GM21786 (cell line): ENCODE measurements at regions not wholly inside any gene's neighbourhood (a gene's known extent, or its start where the extent isn't known, plus 50 kb on each side); places are given as distances from the start of the nearest gene placed in this dataset.

Experiments used
- ATAC-seq: cut with Tn5 transposase; IDR thresholded peaks from one replicate; pipeline ENCODE4 v1.9.1; 2021; ENCODE audit not compliant: unreplicated experiment

- no peak for ATAC-seq
Observed at GRCh38 chr13:74217811-74218210, 83.6 kb upstream of the KLF12 start.

GRCh38 chr13:74215420-74215819, 81.2 kb upstream of the KLF12 start:
- no peak for ATAC-seq

GRCh38 chr13:74214321-74214720, 80.1 kb upstream of the KLF12 start:
- ATAC-seq = no peak

- no peak for ATAC-seq
Observed at GRCh38 chr13:74210693-74211393, 76.6 kb upstream of the KLF12 start.

GRCh38 chr13:74206855-74207254, 72.7 kb upstream of the KLF12 start:
- ATAC-seq = no peak

GRCh38 chr13:74206061-74206561, 71.9 kb upstream of the KLF12 start:
- no peak for ATAC-seq

- no peak for ATAC-seq
Observed at GRCh38 chr13:74205313-74205690, 71.1 kb upstream of the KLF12 start.

- ATAC-seq = no peak
Observed at GRCh38 chr13:74204602-74205312, 70.6 kb upstream of the KLF12 start.

- no peak for ATAC-seq
Observed at GRCh38 chr13:74203576-74203975, 69.4 kb upstream of the KLF12 start.

- no peak for ATAC-seq
Observed at GRCh38 chr13:74202129-74202813, 68.1 kb upstream of the KLF12 start.

GRCh38 chr13:74201530-74201929, 67.3 kb upstream of the KLF12 start:
- no peak for ATAC-seq

GRCh38 chr13:74200081-74200480, 65.9 kb upstream of the KLF12 start:
- ATAC-seq = no peak

GRCh38 chr13:74197677-74198429, 63.6 kb upstream of the KLF12 start:
- no peak for ATAC-seq

GRCh38 chr13:74194846-74195245, 60.6 kb upstream of the KLF12 start:
- ATAC-seq = no peak

GRCh38 chr13:74193391-74193790, 59.2 kb upstream of the KLF12 start:
- ATAC-seq = no peak

- ATAC-seq = no peak
Observed at GRCh38 chr13:74191410-74191809, 57.2 kb upstream of the KLF12 start.

- no peak for ATAC-seq
Observed at GRCh38 chr13:74190999-74191398, 56.8 kb upstream of the KLF12 start.

- no peak for ATAC-seq
Observed at GRCh38 chr13:74187564-74187963, 53.4 kb upstream of the KLF12 start.

- no peak for ATAC-seq
Observed at GRCh38 chr13:74184283-74184682, 50.1 kb upstream of the KLF12 start.
